ENCODE measurements at regions not wholly inside any gene's neighbourhood (a gene's known extent, or its start where the extent isn't known, plus 50 kb on each side); places are given as distances from the start of the nearest gene placed in this dataset.

GRCh38 chr11:45436966-45437365, 150.8 kb upstream of the SYT13 start:
- Histone ChIP-seq H4K91ac (ENCODE audit: insufficient read length, low read depth, low read length) (no peak overlapping the region), H2BK15ac (ENCODE audit: low read depth, low read length) (no peak overlapping the region), H3K4me2 (ENCODE audit: insufficient read depth, insufficient read length, low read length) (no peak overlapping the region), H3K4me1 (ENCODE audit: insufficient read depth, low read length) (no peaks in the 10 kb centered on the region), H3K14ac (ENCODE audit: insufficient read depth, low read length) (no peak overlapping the region), H3K4ac (ENCODE audit: low read depth, low read length) (no peak overlapping the region), H2AFZ (ENCODE audit: low read length) (no peak overlapping the region), H3K27me3 (ENCODE audit: insufficient read depth, low read length) (no peaks in the 10 kb centered on the region), H2BK12ac (ENCODE audit: insufficient read length, low read depth, low read length) (no peak overlapping the region), H3K9me3 (ENCODE audit: control insufficient read depth, low read depth, low read length) (no peaks in the 10 kb centered on the region), H3K79me2 (ENCODE audit: insufficient read depth, low read length) (no peaks in the 10 kb centered on the region), H4K5ac (ENCODE audit: insufficient read length, low read depth, low read length) (no peak overlapping the region), H3K23me2 (ENCODE audit: insufficient read length, low read depth, low read length, poor library complexity, severe bottlenecking) (no peaks in the 10 kb centered on the region), H4K8ac (replicated peaks; ENCODE audit: insufficient read length, low read depth, low read length) (no peak overlapping the region), H3K9ac (ENCODE audit: extremely low read depth, insufficient read length, low read length) (no peak overlapping the region), H3K23ac (ENCODE audit: insufficient read length, low read depth, low read length) (no peak overlapping the region), H3K27ac (ENCODE audit: insufficient read length, low read depth, low read length) (no peak overlapping the region), H3K18ac (ENCODE audit: insufficient read length, low read depth, low read length) (no peak overlapping the region), H4K20me1 (ENCODE audit: control insufficient read depth, insufficient read depth, insufficient read length) (no peaks in the 10 kb centered on the region), H2BK120ac (ENCODE audit: low read depth, low read length, poor library complexity, severe bottlenecking) (no peak overlapping the region), H3K79me1 (ENCODE audit: insufficient read depth, low read depth, low read length, poor library complexity, severe bottlenecking) (no peaks in the 10 kb centered on the region), H2AK5ac (ENCODE audit: insufficient read length, low read length) (no peak overlapping the region), H2BK5ac (ENCODE audit: insufficient read length, low read length) (no peak overlapping the region), H2BK20ac (ENCODE audit: low read depth, low read length, poor library complexity, severe bottlenecking) (no peak overlapping the region), H3K56ac (ENCODE audit: insufficient read length, low read depth, low read length) (no peak overlapping the region), H3T11ph (ENCODE audit: low read length) (no peak overlapping the region)
- H3K4me1 Mint-ChIP-seq: peaks cover 1 to 3% of the 10 kb centered on the region in 2 experiments; a peak in 2 of 4 replicates
- TF ChIP-seq, protein P1, sequence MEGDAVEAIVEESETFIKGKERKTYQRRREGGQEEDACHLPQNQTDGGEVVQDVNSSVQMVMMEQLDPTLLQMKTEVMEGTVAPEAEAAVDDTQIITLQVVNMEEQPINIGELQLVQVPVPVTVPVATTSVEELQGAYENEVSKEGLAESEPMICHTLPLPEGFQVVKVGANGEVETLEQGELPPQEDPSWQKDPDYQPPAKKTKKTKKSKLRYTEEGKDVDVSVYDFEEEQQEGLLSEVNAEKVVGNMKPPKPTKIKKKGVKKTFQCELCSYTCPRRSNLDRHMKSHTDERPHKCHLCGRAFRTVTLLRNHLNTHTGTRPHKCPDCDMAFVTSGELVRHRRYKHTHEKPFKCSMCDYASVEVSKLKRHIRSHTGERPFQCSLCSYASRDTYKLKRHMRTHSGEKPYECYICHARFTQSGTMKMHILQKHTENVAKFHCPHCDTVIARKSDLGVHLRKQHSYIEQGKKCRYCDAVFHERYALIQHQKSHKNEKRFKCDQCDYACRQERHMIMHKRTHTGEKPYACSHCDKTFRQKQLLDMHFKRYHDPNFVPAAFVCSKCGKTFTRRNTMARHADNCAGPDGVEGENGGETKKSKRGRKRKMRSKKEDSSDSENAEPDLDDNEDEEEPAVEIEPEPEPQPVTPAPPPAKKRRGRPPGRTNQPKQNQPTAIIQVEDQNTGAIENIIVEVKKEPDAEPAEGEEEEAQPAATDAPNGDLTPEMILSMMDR (conservative IDR thresholded peaks at IDR 0.05): no peak
- H3K9me3 Mint-ChIP-seq: peaks cover 6 to 8% of the 10 kb centered on the region in 2 experiments
- H3K27me3 Mint-ChIP-seq (ENCODE audit: low read depth): peaks cover 17% of the 10 kb centered on the region
- H3K27ac Mint-ChIP-seq: no peak overlapping the region
- no peak for DNase-seq
- H3K4me3 Mint-ChIP-seq: no peak overlapping the region
- WGBS (ENCODE audit: extremely low coverage, insufficient read length, low lambda C conversion rate): no CpG with 5 or more reads among the region's 1 CpG
- no peaks in the 10 kb centered on the region; a peak in 1 of 7 replicates for H3K36me3 Mint-ChIP-seq (ENCODE audit: insufficient read depth in 1 of 3, low read depth in 3 of 3)

All from H9 (cell line).